HL-60 (cell line): ENCODE measurements at regions not wholly inside any gene's neighbourhood (a gene's known extent, or its start where the extent isn't known, plus 50 kb on each side); places are given as distances from the start of the nearest gene placed in this dataset.

Source experiments
- DNase-seq, 2 experiments: peaks; one replicate each; pipeline ENCODE4 v3.0.0-alpha.2; 2010 to 2020; ENCODE audit warnings: low read depth in 1 of 2, low spot score in 1 of 2
- H3K27ac ChIP-seq: fragments of 250-450 bp; sonication (Bioruptor Pico); replicated peaks from 2 replicates; pipeline ENCODE4 v1.5.1; 2020; ENCODE audit warnings: mild to moderate bottlenecking, moderate library complexity
- H3K27me3 ChIP-seq: fragments of 250-450 bp; sonication (Bioruptor Pico); 2 replicates; pipeline ENCODE4 v1.5.1; 2021; ENCODE audit warnings: mild to moderate bottlenecking, moderate library complexity; ENCODE audit not compliant: insufficient read depth, poor library complexity, severe bottlenecking
- H3K4me3 ChIP-seq: replicated peaks from 2 replicates; pipeline ENCODE4 v1.5.1; 2011; ENCODE audit warnings: mild to moderate bottlenecking, control low read depth, low read length; ENCODE audit not compliant: insufficient read depth
- CTCF ChIP-seq: IDR thresholded peaks from one replicate; pipeline ENCODE4 v1.5.1; 2011; ENCODE audit warnings: low read length, control low read depth, inconsistent platforms; ENCODE audit not compliant: insufficient read depth
- GABPA ChIP-seq: IDR thresholded peaks from 2 replicates; pipeline ENCODE4 v1.6.1; 2012; ENCODE audit warnings: low read depth
- POLR2AphosphoS5 ChIP-seq: IDR thresholded peaks from 2 replicates; pipeline ENCODE4 v1.6.1; 2012; ENCODE audit warnings: low read depth
- SPI1 ChIP-seq: IDR thresholded peaks from 2 replicates; pipeline ENCODE4 v1.6.1; 2012; ENCODE audit warnings: low read depth, mild to moderate bottlenecking, borderline replicate concordance
- TF ChIP-seq, protein P1 (sequence below): IDR thresholded peaks from 2 replicates; pipeline ENCODE4 v1.6.1; 2012; ENCODE audit warnings: low read depth; ENCODE audit not compliant: insufficient replicate concordance

GRCh38 chr9:12289711-12290110 is 403.5 kb upstream of the TYRP1 start:
- DNase-seq = no peak
- TF ChIP-seq GABPA (no peak), POLR2AphosphoS5 (no peak), CTCF (no peak), SPI1 (no peak)
- TF ChIP-seq, protein P1, sequence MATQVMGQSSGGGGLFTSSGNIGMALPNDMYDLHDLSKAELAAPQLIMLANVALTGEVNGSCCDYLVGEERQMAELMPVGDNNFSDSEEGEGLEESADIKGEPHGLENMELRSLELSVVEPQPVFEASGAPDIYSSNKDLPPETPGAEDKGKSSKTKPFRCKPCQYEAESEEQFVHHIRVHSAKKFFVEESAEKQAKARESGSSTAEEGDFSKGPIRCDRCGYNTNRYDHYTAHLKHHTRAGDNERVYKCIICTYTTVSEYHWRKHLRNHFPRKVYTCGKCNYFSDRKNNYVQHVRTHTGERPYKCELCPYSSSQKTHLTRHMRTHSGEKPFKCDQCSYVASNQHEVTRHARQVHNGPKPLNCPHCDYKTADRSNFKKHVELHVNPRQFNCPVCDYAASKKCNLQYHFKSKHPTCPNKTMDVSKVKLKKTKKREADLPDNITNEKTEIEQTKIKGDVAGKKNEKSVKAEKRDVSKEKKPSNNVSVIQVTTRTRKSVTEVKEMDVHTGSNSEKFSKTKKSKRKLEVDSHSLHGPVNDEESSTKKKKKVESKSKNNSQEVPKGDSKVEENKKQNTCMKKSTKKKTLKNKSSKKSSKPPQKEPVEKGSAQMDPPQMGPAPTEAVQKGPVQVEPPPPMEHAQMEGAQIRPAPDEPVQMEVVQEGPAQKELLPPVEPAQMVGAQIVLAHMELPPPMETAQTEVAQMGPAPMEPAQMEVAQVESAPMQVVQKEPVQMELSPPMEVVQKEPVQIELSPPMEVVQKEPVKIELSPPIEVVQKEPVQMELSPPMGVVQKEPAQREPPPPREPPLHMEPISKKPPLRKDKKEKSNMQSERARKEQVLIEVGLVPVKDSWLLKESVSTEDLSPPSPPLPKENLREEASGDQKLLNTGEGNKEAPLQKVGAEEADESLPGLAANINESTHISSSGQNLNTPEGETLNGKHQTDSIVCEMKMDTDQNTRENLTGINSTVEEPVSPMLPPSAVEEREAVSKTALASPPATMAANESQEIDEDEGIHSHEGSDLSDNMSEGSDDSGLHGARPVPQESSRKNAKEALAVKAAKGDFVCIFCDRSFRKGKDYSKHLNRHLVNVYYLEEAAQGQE = no peak
- H3K4me3 ChIP-seq = no peak overlapping the region
- no peaks in the 10 kb centered on the region for H3K27me3 ChIP-seq
- no peak overlapping the region for H3K27ac ChIP-seq

DNA sequence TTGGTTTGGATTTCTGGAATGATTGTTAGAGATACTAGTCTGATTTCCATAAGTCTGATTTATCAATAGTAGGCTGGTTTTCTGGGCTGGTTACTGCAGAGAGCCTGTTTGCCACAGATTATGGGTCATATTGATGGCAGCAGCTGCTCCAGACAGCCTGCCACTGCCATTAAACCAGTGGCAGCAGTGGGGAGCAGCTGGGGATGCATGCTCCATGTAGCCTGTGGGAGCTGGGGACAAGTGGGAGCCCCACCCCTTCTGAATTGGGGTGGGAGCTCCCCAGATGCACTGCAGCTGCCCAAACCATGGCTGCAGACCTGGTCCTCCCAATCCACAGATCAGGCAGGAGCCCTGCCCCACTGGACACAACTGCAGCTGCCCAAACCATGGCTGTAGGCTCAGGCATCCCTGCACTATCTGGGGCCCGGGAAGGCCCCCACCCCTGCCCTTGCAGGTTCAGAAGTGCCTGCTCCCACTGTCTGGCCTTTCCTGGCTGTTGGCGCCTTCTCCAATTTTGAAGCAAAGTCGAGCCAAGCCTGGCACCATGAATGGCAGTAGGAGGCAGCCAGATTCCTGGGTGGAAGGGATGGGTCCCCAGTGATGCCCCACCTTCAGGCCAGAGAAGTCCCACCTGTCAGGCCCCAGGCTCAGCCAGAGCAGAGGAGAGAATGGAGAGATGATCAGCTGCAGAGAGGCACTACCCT is 402.9 kb upstream of the TYRP1 start:
- no peak overlapping the region for H3K4me3 ChIP-seq
- no peak overlapping the region for H3K27ac ChIP-seq
- no peak for DNase-seq
- H3K27me3 ChIP-seq = no peaks in the 10 kb centered on the region
- no peak for TF ChIP-seq GABPA
- no peak for TF ChIP-seq CTCF
- TF ChIP-seq, protein P1 = no peak
- no peak for TF ChIP-seq POLR2AphosphoS5
- TF ChIP-seq SPI1 = no peak

GRCh38 chr9:12305211-12305610 is 388.0 kb upstream of the TYRP1 start:
- no peak for DNase-seq
- H3K4me3 ChIP-seq = no peak overlapping the region
- TF ChIP-seq, protein P1 = no peak
- TF ChIP-seq GABPA = no peak
- H3K27me3 ChIP-seq = no peaks in the 10 kb centered on the region
- H3K27ac ChIP-seq = no peak overlapping the region
